GM18519 (cell line): ENCODE measurements at regions not wholly inside any gene's neighbourhood (a gene's known extent, or its start where the extent isn't known, plus 50 kb on each side); places are given as distances from the start of the nearest gene placed in this dataset.
"Not testable (repeated sequence)": the region's sequence is repeated elsewhere in the genome, so short reads cannot be mapped to it uniquely, and the experiment has no call there.

Experiments used
- ATAC-seq: cut with Tn5 transposase; IDR thresholded peaks from one replicate; pipeline ENCODE4 v1.9.1; 2021; ENCODE audit warnings: mild to moderate bottlenecking, moderate library complexity; ENCODE audit not compliant: unreplicated experiment, low FRiP score

GRCh38 chr5:92177926-92178487 lies 794.9 kb upstream of the ARRDC3 start:
- no peak for ATAC-seq

GRCh38 chr5:92163906-92164305 lies 780.8 kb upstream of the ARRDC3 start:
- ATAC-seq: no peak

- ATAC-seq: no peak
Observed at GRCh38 chr5:92147798-92148197, 764.7 kb upstream of the ARRDC3 start.

DNA sequence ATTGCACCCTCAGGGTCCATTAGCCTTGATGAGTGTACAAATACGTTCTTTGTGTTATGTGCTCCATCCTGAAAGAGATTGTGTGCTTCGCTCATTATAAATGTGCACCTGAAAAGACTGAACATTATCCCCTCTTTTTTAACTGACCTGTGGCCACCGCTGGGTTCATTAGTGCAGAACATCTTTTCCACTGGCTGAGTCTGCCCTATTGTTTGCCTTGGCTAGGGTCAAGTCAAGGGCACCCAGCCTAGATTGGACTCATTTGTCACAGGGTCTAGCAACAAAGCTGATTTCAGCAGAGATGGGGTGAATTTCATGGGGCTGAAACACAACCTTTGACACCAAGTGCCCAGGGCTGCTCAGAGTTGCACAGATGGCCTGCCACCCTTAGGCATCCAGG lies 764.1 kb upstream of the ARRDC3 start:
- ATAC-seq: no peak

DNA sequence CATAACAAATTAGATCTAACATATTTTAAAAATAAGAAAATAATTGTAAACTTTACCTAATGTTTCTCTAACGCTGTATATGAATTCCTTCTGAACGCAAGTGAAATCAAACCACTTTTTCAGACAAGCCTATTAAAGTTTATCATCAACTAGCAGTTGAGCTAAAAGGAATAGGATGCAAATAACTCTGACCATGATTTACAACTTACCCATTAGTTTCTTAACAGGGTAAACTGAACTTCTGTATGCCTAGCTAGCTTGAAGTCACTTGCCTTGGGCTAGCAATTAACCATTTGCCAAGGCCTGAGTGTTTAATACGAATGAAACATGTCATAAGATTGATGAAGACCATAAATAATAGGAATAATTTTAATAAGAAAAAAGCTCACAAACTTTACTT lies 762.7 kb upstream of the ARRDC3 start:
- no peak for ATAC-seq

DNA sequence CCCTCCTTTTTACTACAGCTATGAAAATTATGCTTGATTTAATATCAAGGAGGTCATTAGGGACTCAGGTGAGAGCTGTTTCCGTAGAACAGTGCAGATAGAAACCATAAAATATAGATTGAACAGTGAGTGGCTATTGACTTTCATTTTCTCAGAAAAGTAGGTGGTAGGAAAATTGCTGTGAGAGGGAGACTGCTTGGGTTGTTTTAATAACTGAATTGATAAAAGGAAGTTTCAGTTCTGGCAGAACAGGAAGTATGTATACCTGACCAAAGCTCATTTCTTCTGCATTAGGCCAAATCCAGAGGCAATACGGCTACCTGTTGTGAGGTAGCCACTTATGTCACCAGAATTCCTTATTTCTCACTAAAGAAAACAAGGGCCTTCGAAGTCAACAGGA lies 761.7 kb upstream of the ARRDC3 start:
- ATAC-seq: no peak

GRCh38 chr5:92132294-92132908 lies 749.3 kb upstream of the ARRDC3 start:
- not testable (repeated sequence) for ATAC-seq

DNA sequence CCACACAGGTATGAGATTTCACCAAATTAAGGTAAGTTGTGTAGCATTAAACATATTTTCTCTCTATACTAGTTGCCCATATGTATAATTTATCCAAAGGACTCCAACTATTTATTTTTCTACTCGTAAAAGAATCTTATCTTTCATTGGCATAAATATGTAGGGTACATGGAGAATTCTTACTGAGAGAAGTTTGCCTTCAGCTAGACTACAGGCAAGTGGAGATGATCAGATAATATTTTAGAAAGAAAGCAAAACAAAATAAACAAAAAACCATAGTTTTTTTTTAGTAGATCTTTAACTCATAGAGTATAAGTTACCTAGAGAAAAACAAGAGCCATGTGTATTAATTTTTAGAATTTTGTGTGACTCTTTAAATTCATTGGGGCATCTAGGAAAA lies 743.1 kb upstream of the ARRDC3 start:
- ATAC-seq: no peak

DNA sequence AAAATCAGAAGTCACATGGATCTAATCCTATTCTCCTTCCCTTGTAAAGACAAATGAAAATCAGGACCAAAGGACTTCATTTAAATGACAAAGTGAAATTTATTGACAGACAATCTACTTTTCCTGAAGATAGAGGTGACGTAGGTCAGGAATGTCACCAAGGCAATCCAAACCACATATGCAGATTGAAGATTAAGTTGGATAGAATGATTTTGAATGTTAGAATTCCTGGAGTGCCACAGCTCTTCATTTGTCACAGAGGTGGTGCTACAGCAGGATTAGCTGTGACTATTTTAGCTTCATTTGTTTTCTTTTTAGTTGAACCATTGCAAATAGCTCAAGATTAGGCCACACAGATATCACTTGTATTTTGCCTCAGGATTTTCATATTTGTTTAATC lies 736.0 kb upstream of the ARRDC3 start:
- no peak for ATAC-seq

DNA sequence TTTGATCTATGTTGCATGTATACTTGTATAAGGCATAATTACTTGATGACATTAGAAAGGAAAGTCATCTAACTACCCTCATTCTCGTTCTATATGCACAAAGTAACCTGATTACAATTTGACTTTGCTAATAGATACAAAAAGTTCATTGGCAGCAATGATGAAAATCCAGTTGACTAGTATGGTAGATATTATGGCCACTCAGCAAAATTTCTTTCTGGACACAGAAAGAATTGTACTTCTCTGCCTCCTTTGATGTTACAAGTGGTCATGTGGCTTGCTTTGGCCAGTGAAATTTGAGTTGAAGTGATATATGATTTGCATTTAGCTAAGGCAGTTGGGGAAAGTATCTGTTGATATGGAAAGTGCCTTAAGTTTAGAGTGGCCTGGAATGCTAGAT lies 723.7 kb upstream of the ARRDC3 start:
- ATAC-seq: no peak

- ATAC-seq: no peak
Observed at GRCh38 chr5:92104126-92104525, 721.0 kb upstream of the ARRDC3 start.

- ATAC-seq: no peak
Observed at GRCh38 chr5:92102313-92102712, 719.2 kb upstream of the ARRDC3 start.

DNA sequence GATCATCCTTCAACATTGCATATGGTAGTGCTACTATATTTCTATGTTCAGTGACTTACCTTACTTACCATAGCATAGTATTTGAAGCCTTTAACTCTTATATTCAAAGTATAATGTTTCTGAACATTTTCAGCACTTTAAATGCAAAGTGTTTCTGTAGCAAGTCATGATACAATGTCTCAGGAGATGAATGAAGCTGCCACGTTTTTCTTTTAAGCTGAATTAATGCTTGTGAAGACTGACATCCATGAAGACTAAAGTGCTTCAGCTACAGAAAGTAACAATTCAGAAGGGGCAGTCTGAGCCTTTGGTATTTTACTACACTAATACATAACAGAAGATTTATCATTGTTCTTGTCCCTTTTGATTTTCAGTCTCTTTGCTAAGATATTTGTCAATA lies 709.1 kb upstream of the ARRDC3 start:
- no peak for ATAC-seq

DNA sequence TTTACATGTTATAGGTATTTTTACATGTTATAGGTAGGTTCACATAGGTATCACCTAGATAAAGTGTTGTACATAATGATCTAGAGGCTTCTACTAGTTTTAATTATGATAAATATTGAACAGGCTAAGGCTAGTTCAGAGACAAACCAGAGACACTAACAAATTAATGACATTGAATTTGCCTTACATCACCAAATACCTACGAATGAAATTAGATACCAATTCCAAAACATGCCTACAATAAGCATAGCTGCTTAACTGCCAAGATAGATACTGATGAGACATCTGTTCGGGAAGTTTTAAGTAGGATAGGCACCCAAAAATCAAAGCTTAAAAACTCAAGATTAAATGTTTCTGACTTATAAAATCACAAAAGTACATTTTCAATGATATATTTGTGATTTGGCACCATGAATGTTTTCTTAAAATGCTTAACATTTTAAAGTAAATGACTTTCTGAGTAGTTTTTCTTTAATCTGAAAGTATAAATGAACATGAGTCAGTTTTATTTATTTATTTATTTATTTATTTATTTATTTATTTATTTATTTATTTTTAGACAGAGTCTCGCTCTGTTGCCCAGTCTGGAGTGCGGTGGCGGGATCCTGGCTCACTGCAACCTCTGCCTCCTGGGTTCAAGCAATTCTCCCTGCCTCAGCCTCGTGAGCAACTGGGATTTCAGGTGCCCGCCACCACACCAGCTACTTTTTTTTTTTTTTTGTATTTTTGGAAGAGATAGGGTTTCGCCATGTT lies 703.1 kb upstream of the ARRDC3 start:
- no peak for ATAC-seq

GRCh38 chr5:92081958-92082712 lies 699.0 kb upstream of the ARRDC3 start:
- ATAC-seq: no peak

DNA sequence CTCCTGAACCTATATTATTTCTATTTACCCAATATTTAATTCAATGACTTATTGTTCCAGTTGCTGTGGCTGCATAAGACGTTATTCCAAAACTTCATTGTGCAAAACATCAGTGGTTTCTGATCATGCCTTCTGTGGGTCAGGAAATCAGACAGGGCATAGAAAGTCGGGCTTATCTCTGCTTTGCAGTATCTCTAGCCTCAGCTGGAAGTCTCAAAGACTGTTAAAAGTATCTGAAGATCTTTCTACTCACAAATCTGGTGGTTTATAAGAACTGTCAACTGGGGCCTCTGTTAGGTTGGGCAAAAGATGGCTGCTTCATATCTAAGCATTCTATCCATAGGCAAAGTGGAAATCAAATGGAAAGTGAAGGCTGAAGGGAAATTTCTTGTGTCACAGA lies 687.7 kb upstream of the ARRDC3 start:
- ATAC-seq: no peak

- no peak for ATAC-seq
Observed at GRCh38 chr5:92064993-92065392, 681.9 kb upstream of the ARRDC3 start.

- no peak for ATAC-seq
Observed at GRCh38 chr5:92051741-92052140, 668.6 kb upstream of the ARRDC3 start.

- ATAC-seq: no peak
Observed at GRCh38 chr5:92050970-92051369, 667.9 kb upstream of the ARRDC3 start.

- no peak for ATAC-seq
Observed at GRCh38 chr5:92041911-92042660, 659.0 kb upstream of the ARRDC3 start.

DNA sequence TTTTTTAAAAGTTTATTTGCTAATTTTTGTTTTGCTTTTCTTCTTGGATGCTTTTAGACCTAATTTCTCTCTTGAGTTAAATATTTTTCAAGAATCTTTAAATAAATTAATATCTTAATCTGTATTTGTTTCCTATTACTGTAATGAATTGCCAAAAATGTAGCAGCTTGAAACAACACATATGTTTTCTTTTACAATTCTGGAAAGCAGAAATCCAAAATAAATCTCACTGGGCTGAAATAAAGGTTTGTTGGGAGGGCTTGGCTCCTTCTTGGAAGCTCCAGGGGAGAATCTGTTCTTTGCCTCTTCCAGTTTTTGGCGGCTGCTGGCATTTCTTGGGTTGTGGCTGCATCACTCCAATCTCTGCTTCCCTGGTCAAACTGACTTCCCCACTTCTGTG lies 658.1 kb upstream of the ARRDC3 start:
- no peak for ATAC-seq
